Peyer's patch (tissue), 4 donors: ENCODE measurements at regions not wholly inside any gene's neighbourhood (a gene's known extent, or its start where the extent isn't known, plus 50 kb on each side); places are given as distances from the start of the nearest gene placed in this dataset.

Source experiments
- POLR2A ChIP-seq, 2 donors: fragments of 450-650 bp; IDR thresholded peaks; one replicate each; pipeline ENCODE4 v1.5.1; 2017; ENCODE audit warnings: antibody characterized with exemption in 2 of 2, mild to moderate bottlenecking in 2 of 2, moderate library complexity in 2 of 2
- TF ChIP-seq, protein P1 (sequence below), 6 experiments: fragments of 450-650 bp in 4 of 6; fragments of 200-600 bp in 2 of 6; sonication (generic) in 1 of 6; IDR thresholded peaks; one replicate each; pipeline ENCODE4 v1.5.1; 2017 to 2019; ENCODE audit warnings: antibody characterized with exemption in 6 of 6, mild to moderate bottlenecking in 3 of 6, moderate library complexity in 1 of 6

GRCh38 chr1:208462761-208463160, 218.6 kb upstream of the PLXNA2 start:
- TF ChIP-seq, protein P1, sequence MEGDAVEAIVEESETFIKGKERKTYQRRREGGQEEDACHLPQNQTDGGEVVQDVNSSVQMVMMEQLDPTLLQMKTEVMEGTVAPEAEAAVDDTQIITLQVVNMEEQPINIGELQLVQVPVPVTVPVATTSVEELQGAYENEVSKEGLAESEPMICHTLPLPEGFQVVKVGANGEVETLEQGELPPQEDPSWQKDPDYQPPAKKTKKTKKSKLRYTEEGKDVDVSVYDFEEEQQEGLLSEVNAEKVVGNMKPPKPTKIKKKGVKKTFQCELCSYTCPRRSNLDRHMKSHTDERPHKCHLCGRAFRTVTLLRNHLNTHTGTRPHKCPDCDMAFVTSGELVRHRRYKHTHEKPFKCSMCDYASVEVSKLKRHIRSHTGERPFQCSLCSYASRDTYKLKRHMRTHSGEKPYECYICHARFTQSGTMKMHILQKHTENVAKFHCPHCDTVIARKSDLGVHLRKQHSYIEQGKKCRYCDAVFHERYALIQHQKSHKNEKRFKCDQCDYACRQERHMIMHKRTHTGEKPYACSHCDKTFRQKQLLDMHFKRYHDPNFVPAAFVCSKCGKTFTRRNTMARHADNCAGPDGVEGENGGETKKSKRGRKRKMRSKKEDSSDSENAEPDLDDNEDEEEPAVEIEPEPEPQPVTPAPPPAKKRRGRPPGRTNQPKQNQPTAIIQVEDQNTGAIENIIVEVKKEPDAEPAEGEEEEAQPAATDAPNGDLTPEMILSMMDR (IDR thresholded peaks at IDR 0.05) = no peak
- TF ChIP-seq POLR2A (IDR thresholded peaks at IDR 0.05) = no peak
